HG02885 (cell line): ENCODE measurements at regions not wholly inside any gene's neighbourhood (a gene's known extent, or its start where the extent isn't known, plus 50 kb on each side); places are given as distances from the start of the nearest gene placed in this dataset.

Source experiments
- ATAC-seq: cut with Tn5 transposase; IDR thresholded peaks from one replicate; pipeline ENCODE4 v1.9.1; 2021; ENCODE audit warnings: mild to moderate bottlenecking; ENCODE audit not compliant: unreplicated experiment, poor library complexity

GRCh38 chr1:4447778-4448420 lies 206.5 kb upstream of the AJAP1 start:
- ATAC-seq, result no peak

DNA sequence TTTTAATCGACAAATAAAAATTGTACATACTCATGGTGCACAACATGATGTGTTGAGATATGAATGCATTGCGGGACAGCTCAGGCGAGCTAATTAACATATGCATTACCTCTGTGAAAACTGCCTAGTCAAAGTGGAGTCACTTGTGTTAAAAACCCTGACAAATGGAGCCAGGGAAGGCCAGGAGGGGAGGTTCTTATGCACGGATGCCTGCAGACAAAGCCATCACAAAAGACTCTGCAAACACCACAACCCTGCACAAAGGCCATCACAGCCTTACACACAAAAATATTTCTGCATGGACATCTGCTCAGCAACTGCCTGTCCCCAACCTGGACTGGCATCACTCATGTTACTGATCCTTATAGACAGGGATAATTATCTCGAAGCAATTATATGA lies 204.4 kb upstream of the AJAP1 start:
- ATAC-seq, result no peak

DNA sequence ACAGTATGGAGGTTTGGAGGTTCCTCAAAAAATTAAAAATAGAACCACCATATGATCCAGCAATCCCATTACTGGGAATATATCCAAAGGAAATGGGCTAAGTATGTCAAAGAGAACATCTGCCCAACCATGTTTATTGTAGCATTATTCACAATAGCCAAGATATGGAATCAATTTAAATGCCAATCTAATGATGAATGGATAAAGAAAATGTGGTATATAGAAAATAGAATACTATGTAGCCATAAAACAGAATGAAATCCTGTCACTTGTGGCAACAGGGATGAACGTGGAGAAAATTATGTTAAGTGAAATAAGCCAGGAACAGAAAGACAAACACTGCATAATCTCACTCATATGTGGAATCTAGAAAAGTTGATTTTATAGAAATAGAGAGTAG lies 201.7 kb upstream of the AJAP1 start:
- ATAC-seq, result no peak

GRCh38 chr1:4460052-4460451 lies 194.4 kb upstream of the AJAP1 start:
- ATAC-seq, result no peak

DNA sequence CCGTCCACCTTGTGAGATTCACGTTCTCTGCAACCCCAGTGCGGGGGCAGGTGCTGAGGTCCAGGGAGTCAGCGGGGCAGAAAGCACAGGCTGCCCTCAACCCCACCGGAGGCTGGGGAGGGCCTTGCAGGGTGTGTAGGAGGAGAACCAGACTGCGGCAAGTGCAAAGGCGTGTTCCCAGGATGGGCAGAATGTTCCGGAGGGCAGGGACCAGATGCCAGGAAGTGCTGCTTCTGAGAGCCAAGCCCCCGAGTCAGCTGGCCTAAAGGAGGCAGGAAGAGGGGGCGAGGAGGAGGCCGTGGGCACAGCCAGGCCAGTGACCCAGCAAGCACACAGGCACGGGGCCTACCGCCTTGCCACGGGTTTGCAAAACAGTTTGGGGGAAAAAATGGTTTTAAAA lies 193.8 kb upstream of the AJAP1 start:
- no peak for ATAC-seq

- no peak for ATAC-seq
Measured at GRCh38 chr1:4461726-4462290, 192.6 kb upstream of the AJAP1 start.

GRCh38 chr1:4462831-4463484 lies 191.5 kb upstream of the AJAP1 start:
- no peak for ATAC-seq

- ATAC-seq, result no peak
Measured at GRCh38 chr1:4463631-4464030, 190.8 kb upstream of the AJAP1 start.

- no peak for ATAC-seq
Measured at GRCh38 chr1:4464478-4464877, 189.9 kb upstream of the AJAP1 start.

- ATAC-seq, result no peak
Measured at GRCh38 chr1:4467241-4467640, 187.2 kb upstream of the AJAP1 start.

- ATAC-seq, result no peak
Measured at GRCh38 chr1:4468386-4468785, 186.0 kb upstream of the AJAP1 start.

DNA sequence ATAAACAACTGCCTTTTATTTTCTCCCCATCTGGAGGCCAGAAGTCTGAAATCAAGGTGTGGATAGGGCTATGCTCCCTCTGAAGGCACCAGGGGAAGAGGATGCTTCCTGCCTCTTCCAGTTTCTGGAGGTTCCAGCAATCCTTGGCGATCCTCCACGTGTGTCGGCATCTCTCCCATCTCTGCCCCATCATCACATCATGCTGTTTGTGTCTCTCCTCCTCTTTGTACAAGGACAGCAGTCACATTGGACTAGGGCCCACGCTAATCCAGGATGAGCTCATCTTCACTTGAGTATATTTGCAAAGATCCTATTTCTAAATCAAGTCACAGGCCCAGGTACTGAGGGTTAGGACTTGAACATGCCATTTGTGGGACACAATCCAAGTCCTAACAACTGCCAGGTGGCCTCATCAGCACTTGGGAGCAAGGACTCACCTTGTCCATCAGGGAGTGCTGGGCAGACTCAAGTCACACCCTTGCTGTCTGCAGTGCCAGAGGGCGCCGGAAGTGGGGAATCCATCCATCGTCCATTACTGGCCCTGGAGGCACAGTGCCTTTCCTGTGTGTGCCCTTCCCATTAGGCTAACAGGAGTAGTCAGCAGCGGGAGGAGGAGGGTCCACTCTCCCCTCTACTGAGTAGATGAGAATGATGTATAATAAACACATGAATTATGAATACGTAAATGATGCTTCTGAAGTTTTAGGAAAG lies 185.4 kb upstream of the AJAP1 start:
- ATAC-seq, result no peak

- ATAC-seq, result no peak
Measured at GRCh38 chr1:4476394-4476793, 178.0 kb upstream of the AJAP1 start.

DNA sequence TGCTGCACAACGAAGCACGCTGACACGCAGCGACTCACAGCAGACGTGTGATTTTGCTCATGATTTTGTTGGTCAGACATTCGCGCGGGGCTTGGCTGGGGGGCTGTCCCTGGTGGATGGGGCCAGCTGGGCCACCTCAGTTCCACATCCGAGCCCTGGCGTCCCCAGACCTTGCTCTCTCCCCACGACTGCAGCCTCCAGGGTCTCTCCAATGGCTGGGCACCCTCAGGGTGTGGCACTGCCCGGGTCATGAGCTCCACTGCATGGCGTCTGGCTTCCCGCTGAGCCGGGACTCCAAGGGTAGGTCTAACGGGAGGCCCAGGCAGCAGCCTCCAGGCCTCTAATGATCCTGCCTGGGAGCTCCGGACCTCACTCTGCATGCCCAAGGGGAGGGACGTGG lies 173.0 kb upstream of the AJAP1 start:
- ATAC-seq, result no peak

DNA sequence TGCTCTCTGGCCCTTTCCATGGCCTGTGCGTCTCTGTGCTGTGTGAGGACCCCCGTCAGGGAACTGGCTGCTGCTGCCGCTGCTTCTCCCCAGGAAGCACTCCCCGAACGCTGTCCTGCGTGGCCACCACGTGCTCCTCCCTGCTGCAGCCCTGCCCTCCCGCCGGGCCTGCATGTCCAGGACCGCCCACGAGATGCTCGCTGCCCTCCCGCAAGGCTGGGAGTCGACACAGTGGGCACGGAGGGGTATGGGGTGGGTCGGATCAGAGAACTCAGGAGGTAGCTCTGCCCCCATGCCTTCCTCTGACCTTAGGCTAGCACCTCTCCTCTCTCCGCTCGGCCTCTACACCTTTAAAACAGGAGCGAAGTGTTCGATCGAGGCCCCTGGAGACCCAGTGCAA lies 171.9 kb upstream of the AJAP1 start:
- ATAC-seq, result no peak

- no peak for ATAC-seq
Measured at GRCh38 chr1:4483021-4483625, 171.3 kb upstream of the AJAP1 start.

GRCh38 chr1:4485398-4485797 lies 169.0 kb upstream of the AJAP1 start:
- ATAC-seq, result no peak

DNA sequence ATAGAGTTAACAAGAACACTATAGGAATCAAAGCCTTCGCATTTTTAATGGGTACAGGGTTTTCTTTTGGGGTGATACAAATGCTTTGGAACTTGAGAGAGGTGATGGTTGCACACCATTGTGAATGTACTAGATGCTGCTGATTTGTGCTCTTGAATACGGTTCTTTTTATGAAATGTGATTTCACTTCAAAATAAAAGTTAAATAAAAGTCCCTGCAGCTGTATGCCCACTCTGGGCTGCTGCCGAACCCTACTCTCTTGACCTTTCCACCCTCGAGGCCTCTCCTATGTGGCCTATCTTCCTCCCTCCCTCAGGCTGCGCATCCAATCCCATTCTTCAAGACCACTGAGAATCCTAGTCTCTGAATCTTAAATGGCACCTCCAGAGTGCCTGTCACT lies 168.5 kb upstream of the AJAP1 start:
- ATAC-seq, result no peak

- ATAC-seq, result no peak
Measured at GRCh38 chr1:4486408-4487120, 167.8 kb upstream of the AJAP1 start.

DNA sequence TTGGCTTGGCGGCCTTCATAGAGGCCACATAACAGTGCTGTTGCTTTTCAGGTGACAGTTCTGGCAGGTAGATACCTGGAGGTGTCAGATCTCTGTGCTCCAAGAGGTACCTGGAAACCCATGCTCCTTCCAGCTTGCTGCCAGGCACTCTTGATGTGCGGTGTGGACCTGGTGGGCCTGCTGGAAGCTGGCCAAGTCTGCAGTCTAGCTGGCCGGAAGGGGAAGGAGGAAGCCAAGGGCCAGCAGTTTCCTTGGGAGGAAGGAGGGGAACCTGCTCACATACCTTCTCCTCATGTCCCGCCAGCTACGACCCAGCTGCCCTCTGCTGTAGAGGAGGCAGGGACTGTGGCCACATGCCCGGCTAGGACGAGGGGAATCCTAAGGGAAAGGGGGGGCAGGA lies 166.4 kb upstream of the AJAP1 start:
- no peak for ATAC-seq
